ENCODE measurements at regions not wholly inside any gene's neighbourhood (a gene's known extent, or its start where the extent isn't known, plus 50 kb on each side); places are given as distances from the start of the nearest gene placed in this dataset.

GRCh38 chr7:68309806-68310205 is 1288.5 kb upstream of the AUTS2 start (continued):
- no peak for TF ChIP-seq CBX5 (IDR thresholded peaks at IDR 0.05; ENCODE audit: low read depth, low read length)

DNA sequence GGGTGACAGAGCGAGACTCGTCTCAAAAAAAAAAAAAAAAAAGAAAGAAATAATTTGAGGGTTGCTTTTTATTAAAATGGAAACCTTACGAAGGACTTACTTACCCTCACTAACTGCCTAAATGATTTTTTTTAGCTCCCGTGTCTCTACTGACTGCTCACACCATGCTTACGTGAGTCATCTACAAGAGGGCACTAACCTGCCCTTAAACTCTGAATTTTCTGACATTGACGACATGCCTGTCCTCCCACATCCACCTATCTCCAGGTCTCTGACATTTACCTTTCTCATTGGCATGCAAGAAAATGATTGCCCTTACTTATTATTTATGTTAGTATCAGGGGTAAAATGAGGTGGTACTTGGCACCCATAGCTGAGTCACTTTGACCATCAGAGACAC is 1286.3 kb upstream of the AUTS2 start:
- Histone ChIP-seq H3K27ac (ENCODE audit: low read depth, low read length) (no peak overlapping the region), H4K91ac (replicated peaks; ENCODE audit: insufficient read length, low read length) (no peak overlapping the region), H3K79me2 (ENCODE audit: control insufficient read depth in 1 of 2, insufficient read depth in 2 of 2, low read length in 2 of 2) (no peaks in the 10 kb centered on the region), H4K5ac (ENCODE audit: insufficient read length, low read depth, low read length) (no peak overlapping the region), H3K4me2 (ENCODE audit: insufficient read depth in 1 of 2, low read depth in 2 of 2, low read length in 2 of 2) (no peak overlapping the region), H2BK20ac (ENCODE audit: low read length) (no peak overlapping the region), H3K23ac (ENCODE audit: insufficient read length) (no peak overlapping the region), H3K56ac (replicated peaks; ENCODE audit: insufficient read length, low read depth, low read length) (no peak overlapping the region), H4K8ac (ENCODE audit: extremely low read depth, insufficient read depth, low read length) (no peak overlapping the region), H3K9me3 (ENCODE audit: insufficient read depth in 2 of 2, low read depth in 1 of 2, low read length in 1 of 2) (peaks cover 3 to 8% of the 10 kb centered on the region in 2 experiments; a peak in 2 of 4 replicates), H3K27me3 (replicated peaks in 1 of 4; ENCODE audit: control insufficient read depth in 3 of 4, extremely low read depth in 1 of 4, insufficient read depth in 3 of 4, low read length in 3 of 4) (no peaks in the 10 kb centered on the region), H3K23me2 (ENCODE audit: low read depth, low read length) (no peaks in the 10 kb centered on the region), H3K9ac (replicated peaks in 1 of 4; ENCODE audit: extremely low read depth in 1 of 4, low read depth in 3 of 4, low read length in 3 of 4) (no peak overlapping the region), H3K36me3 (ENCODE audit: control insufficient read depth in 2 of 4, insufficient read depth in 4 of 4, low read length in 3 of 4) (no peaks in the 10 kb centered on the region), H3K4me1 (replicated peaks in 1 of 4; ENCODE audit: control insufficient read depth in 3 of 4, insufficient read depth in 4 of 4, low read length in 3 of 4) (no peaks in the 10 kb centered on the region), H3K14ac (ENCODE audit: insufficient read length) (no peak overlapping the region), H4K20me1 (replicated peaks in 1 of 2; ENCODE audit: control insufficient read depth in 1 of 2, insufficient read depth in 2 of 2, low read length in 2 of 2) (no peaks in the 10 kb centered on the region), H2BK15ac (ENCODE audit: low read length) (no peak overlapping the region), H2BK5ac (ENCODE audit: low read depth, low read length) (no peak overlapping the region), H2AK5ac (ENCODE audit: low read depth, low read length) (no peak overlapping the region), H3K79me1 (ENCODE audit: low read depth, low read length) (no peaks in the 10 kb centered on the region), H2BK120ac (replicated peaks; ENCODE audit: low read depth, low read length) (no peak overlapping the region), H2BK12ac (ENCODE audit: low read depth, low read length) (no peak overlapping the region), H3K4me3 (ENCODE audit: extremely low read depth in 1 of 4, insufficient read depth in 2 of 4, low read depth in 3 of 4, low read length in 4 of 4) (no peak overlapping the region), H3K4ac (replicated peaks; ENCODE audit: insufficient read length, low read depth, low read length) (no peak overlapping the region), H3K18ac (ENCODE audit: extremely low read depth, low read length) (no peak overlapping the region), H2AFZ (ENCODE audit: low read length) (no peak overlapping the region)
- CTCF ChIA-PET (ENCODE audit: partially characterized antibody) = interaction anchor here (0.6 kb wide), 2 partner anchors 203 to 828 kb away, joined by 3 to 4 read pairs; no protein-coding TSS in a partner anchor
- FAIRE-seq (no peak), DNase-seq (ENCODE audit: low read depth in 1 of 2, low spot score in 2 of 2) (no peak)
- POLR2A ChIA-PET (ENCODE audit: partially characterized antibody) = no interaction called here
- WGBS, 2 experiments (ENCODE audit: extremely low coverage in 1 of 2, insufficient coverage in 1 of 2, insufficient read length in 1 of 2, insufficient replicate concordance in 2 of 2, low coverage in 1 of 2, low lambda C conversion rate in 2 of 2, missing lambda C conversion rate in 1 of 2) = 92% methylated on average over 6 of the region's 6 CpGs; no CpG with 5 or more reads in 1 of the 2 experiments
- no peak for TF ChIP-seq SIX5 (IDR thresholded peaks at IDR 0.05; ENCODE audit: low read depth, low read length)
- TF ChIP-seq RBBP5 (IDR thresholded peaks at IDR 0.05; ENCODE audit: borderline replicate concordance, low read depth, low read length) = no peak
- TF ChIP-seq SIRT6 (IDR thresholded peaks at IDR 0.05; ENCODE audit: low read length) = no peak
- TF ChIP-seq EZH2 (IDR thresholded peaks at IDR 0.05; ENCODE audit: low read depth, low read length, severe bottlenecking) = no peak
- no peak for TF ChIP-seq HDAC6 (IDR thresholded peaks at IDR 0.05; ENCODE audit: low read depth, low read length)
- TF ChIP-seq POLR2A (IDR thresholded peaks at IDR 0.05; ENCODE audit: control extremely low read depth in 1 of 2, low read depth in 2 of 2, low read length in 2 of 2) = no peak
- no peak for TF ChIP-seq HDAC2 (IDR thresholded peaks at IDR 0.05; ENCODE audit: borderline replicate concordance in 1 of 2, low read depth in 2 of 2, low read length in 2 of 2)
- no peak for TF ChIP-seq TAF1 (IDR thresholded peaks at IDR 0.05; ENCODE audit: low read depth, low read length)
- TF ChIP-seq BRCA1 (IDR thresholded peaks at IDR 0.05; ENCODE audit: low read depth, low read length) = no peak

Measured in H1 (cell line).